Heart right ventricle (tissue), 16 donors: ENCODE measurements at regions not wholly inside any gene's neighbourhood (a gene's known extent, or its start where the extent isn't known, plus 50 kb on each side); places are given as distances from the start of the nearest gene placed in this dataset.

ENCODE experiments used
- ATAC-seq, 8 donors: fragments of 200-7000 bp; cut with Tn5 transposase; one replicate each; pipeline ENCODE4 v1.9.1; 2020; ENCODE audit warnings: mild to moderate bottlenecking in 8 of 8, moderate library complexity in 8 of 8, moderate number of reproducible peaks in 1 of 8
- DNase-seq, 2 donors: peaks; one replicate each; pipeline ENCODE4 v3.0.0-alpha.2; 2020
- H3K27ac ChIP-seq, 10 donors: fragments of 200-600 bp; sonication (generic) in 2 of 10; one replicate each; pipeline versions ENCODE4 v1.5.0 to v1.8.0; 2020 to 2022; ENCODE audit warnings: mild to moderate bottlenecking in 3 of 10
- H3K27me3 ChIP-seq, 7 donors: fragments of 200-600 bp; one replicate each; pipeline ENCODE4 v1.8.0; 2021 to 2022; ENCODE audit warnings: mild to moderate bottlenecking in 2 of 7
- H3K36me3 ChIP-seq, 9 donors: fragments of 200-600 bp; sonication (generic) in 1 of 9; one replicate each; pipeline versions ENCODE4 v1.5.0 to v1.8.0; 2020 to 2022; ENCODE audit warnings: mild to moderate bottlenecking in 2 of 9
- H3K4me1 ChIP-seq, 9 donors: fragments of 200-600 bp; sonication (generic) in 1 of 9; one replicate each; pipeline versions ENCODE4 v1.5.0 to v1.8.0; 2020 to 2022; ENCODE audit warnings: mild to moderate bottlenecking in 4 of 9
- H3K4me3 ChIP-seq, 10 donors: fragments of 200-600 bp; sonication (generic) in 2 of 10; one replicate each; pipeline versions ENCODE4 v1.5.0 to v1.8.0; 2020 to 2022; ENCODE audit warnings: mild to moderate bottlenecking in 7 of 10, moderate library complexity in 2 of 10
- H3K9me3 ChIP-seq, 11 donors: fragments of 200-600 bp in 10 of 11; sonication (generic) in 2 of 11; one replicate each; pipeline versions ENCODE4 v1.5.0 to v1.8.0; 2013 to 2022; ENCODE audit warnings: mild to moderate bottlenecking in 2 of 11, control low read depth in 1 of 11, moderate library complexity in 1 of 11
- WGBS, 2 donors: extraction: QIAGEN DNeasy Blood & Tissue Kit; methylation state at CpG; one replicate each; pipeline ENCODE4 v1.1.7; 2013; ENCODE audit warnings: inconsistent platforms in 1 of 2; 5-methylcytosine and 5-hydroxymethylcytosine counted together
- intact Hi-C, 10 donors: fragments of 100-400 bp; cut with DNase I; formaldehyde crosslinking; loops; one replicate each; pipeline versions ENCODE4 v1.11.1 to v1.14.2; 2022
- TF ChIP-seq, protein P1 (sequence below), 9 donors: fragments of 200-600 bp; sonication (generic) in 2 of 9; IDR thresholded peaks; one replicate each; pipeline versions ENCODE4 v1.5.0 to v1.8.0; 2021 to 2022; ENCODE audit warnings: antibody characterized with exemption in 9 of 9, mild to moderate bottlenecking in 5 of 9, moderate library complexity in 1 of 9
- donor health status: Arrhythmogenic right ventricular cardiomyopathy.
- donor health status: ischemic (EF 13 %, LVEDD 7.1; RV severe dilation, severe dysfunction).
- donor health status: healthy with polysubstance abuse.
- donor health status: DM: no; HTN: yes; CAD: no.
- donor health status: DM: no; HTN: no; CAD: no.
- donor health status: ischemic (EF 25% LVEDD 6.9; RV normal size, moderate dysfunction).
- donor health status: ischemic (EF 25% LVEDD 5.7; RV mildly dilated, moderate dysfunction).
- donor health status: healthy.
- donor health status: DM: yes; HTN: yes; CAD: no.
- donor health status: Ischemic cardiomyopathy.
- donor health status: ischemic (EF 35%, LVEDD 5.7; RV mildly dilated, moderate dysfunction).
- donor health status: nonischemic (EF 11% LVEDD 7.7; RV severe dilation, severe dysfunction).
- donor health status: DM: yes; HTN: yes; CAD: no.
- donor health status: PGD.
- donor health status: ischemic (EF 29% LVEDD 5.4; RV normal size, mild dysfunction).
- donor health status: nonischemic (EF 23%, LVEDD 6.1; RV moderate dilation, normal function).

DNA sequence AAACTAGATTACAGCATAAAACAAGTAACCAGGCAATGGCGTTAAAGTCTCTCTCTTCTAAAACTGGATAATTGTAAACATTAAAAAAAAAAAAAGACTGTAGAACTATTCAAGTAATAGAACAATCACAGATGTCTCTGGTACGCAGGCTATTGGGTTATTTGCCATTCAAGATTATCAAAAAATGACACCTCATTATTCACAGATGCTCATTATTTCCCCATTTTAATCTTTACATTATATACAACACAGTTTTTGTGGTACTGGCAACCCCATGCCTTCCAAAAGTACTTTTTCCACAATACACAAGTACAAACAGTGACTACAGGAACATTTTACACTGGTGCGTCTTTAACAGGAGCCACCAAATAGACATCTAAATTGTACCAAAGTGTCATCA, 109.4 kb downstream of the ZNF608 start:
- Histone ChIP-seq H3K27me3 (peaks cover 0 to 10% (median 0%) of the 10 kb centered on the region in 7 donors), H3K4me3 (no peak overlapping the region), H3K4me1 (peaks cover 0 to 22% (median 17%) of the 10 kb centered on the region in 9 donors), H3K9me3 (peaks cover 0 to 3% (median 0%) of the 10 kb centered on the region in 11 donors), H3K27ac (no peak overlapping the region), H3K36me3 (peaks cover 0 to 68% (median 3%) of the 10 kb centered on the region in 9 donors)
- TF ChIP-seq, protein P1, sequence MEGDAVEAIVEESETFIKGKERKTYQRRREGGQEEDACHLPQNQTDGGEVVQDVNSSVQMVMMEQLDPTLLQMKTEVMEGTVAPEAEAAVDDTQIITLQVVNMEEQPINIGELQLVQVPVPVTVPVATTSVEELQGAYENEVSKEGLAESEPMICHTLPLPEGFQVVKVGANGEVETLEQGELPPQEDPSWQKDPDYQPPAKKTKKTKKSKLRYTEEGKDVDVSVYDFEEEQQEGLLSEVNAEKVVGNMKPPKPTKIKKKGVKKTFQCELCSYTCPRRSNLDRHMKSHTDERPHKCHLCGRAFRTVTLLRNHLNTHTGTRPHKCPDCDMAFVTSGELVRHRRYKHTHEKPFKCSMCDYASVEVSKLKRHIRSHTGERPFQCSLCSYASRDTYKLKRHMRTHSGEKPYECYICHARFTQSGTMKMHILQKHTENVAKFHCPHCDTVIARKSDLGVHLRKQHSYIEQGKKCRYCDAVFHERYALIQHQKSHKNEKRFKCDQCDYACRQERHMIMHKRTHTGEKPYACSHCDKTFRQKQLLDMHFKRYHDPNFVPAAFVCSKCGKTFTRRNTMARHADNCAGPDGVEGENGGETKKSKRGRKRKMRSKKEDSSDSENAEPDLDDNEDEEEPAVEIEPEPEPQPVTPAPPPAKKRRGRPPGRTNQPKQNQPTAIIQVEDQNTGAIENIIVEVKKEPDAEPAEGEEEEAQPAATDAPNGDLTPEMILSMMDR (IDR thresholded peaks at IDR 0.05), result no peak
- WGBS, 2 donors, result 95 to 96% methylated on average over 3 of the region's 3 CpGs
- intact Hi-C loops, result no loop called here
- DNase-seq (no peak), ATAC-seq (no peak)

DNA sequence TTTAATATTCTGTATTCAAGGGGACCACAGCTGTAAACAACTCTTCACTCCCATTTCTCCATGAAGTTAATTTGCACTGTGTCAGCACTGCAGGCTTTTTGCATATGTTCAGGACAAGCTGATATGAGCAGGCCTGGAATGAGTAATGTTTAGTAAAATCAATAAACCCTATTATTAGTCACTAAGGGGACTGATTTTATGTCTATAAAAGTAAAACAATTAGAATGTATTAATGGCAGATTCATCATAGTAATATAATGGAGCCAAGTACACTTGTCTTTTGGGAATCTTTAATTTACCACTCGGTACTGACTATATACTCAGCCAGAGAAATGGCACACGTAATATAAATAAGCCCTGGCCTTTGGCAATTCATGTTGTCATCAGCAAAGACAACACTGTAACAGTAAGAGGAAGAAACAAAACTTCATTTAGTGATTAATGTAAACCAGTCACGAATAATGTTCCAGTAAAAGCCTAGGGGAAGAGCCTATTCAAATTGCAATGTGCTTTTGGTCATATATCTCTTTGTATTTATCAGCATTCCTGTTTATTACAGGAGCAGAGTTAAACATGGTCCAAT, 111.6 kb downstream of the ZNF608 start:
- Histone ChIP-seq H3K4me1 (peaks cover 0 to 22% (median 9%) of the 10 kb centered on the region in 9 donors), H3K4me3 (no peak overlapping the region), H3K36me3 (peaks cover 0 to 46% (median 3%) of the 10 kb centered on the region in 9 donors), H3K27ac (no peak overlapping the region), H3K27me3 (no peaks in the 10 kb centered on the region), H3K9me3 (no peaks in the 10 kb centered on the region)
- DNase-seq (no peak), ATAC-seq (no peak)
- TF ChIP-seq, protein P1 (IDR thresholded peaks at IDR 0.05), result no peak
- intact Hi-C loops, result no loop called here
- WGBS, 2 donors, result 54 to 71% methylated on average over 3 of the region's 3 CpGs

DNA sequence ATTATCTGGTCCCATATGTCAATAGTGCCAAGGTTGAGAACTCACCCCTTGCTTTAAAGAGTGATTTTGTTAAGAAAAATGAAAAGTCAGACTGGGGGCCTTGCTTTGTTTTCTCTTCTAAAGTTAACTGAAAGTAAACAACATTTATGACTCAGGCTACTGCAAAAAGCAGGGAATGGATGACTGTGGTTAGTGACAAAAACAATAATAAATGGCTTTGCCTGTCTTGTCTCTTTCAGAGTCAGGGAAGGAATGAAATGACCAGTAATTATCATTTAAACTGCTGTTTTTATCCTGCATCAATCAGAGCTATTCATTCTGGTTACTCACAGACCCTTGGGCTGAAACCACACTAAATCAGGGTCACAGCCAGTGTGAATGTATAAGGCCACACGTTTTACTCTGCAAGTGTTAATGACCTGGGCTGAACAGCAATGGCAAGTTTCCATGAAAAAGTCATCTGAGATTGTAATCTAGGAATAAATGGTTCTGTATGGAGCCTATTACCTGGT, 112.2 kb downstream of the ZNF608 start:
- WGBS, 2 donors, result 47% methylated on average over 1 of the region's 1 CpG
- H3K9me3 ChIP-seq, result no peaks in the 10 kb centered on the region
- TF ChIP-seq, protein P1 (IDR thresholded peaks at IDR 0.05), result no peak
- ATAC-seq, result no peak
- no peaks in the 10 kb centered on the region for H3K27me3 ChIP-seq
- no peak for DNase-seq
- no peak overlapping the region for H3K27ac ChIP-seq
- intact Hi-C loops, result no loop called here
- H3K36me3 ChIP-seq, result peaks cover 0 to 40% (median 2%) of the 10 kb centered on the region in 9 donors
- H3K4me3 ChIP-seq, result no peak overlapping the region
- H3K4me1 ChIP-seq, result peaks cover 0 to 24% (median 9%) of the 10 kb centered on the region in 9 donors

DNA sequence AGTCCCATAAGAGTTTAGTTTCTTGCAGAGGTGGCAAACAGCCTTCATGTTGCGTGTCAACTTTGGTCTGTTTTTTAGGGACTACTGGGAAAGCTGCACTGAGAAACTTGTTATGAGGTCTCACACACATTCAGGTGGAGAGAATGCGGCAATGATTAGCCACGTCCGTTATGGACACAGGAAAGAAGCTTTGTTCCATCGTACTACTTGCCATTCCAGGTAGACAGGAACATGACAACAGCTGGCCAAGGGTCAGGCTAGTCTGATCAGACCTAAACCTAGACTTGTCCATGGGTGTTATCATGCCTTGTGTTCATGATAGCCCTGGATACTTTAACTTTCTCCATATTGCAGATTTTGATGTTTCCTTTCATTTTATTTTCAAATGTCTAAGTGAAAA, 113.2 kb downstream of the ZNF608 start:
- no peak for ATAC-seq
- intact Hi-C loops, result no loop called here
- TF ChIP-seq, protein P1 (IDR thresholded peaks at IDR 0.05), result no peak
- Histone ChIP-seq H3K4me1 (peaks cover 0 to 30% (median 9%) of the 10 kb centered on the region in 9 donors), H3K27me3 (peaks cover 0 to 3% (median 0%) of the 10 kb centered on the region in 7 donors), H3K36me3 (peaks cover 0 to 30% (median 0%) of the 10 kb centered on the region in 9 donors), H3K9me3 (no peaks in the 10 kb centered on the region), H3K4me3 (no peak overlapping the region), H3K27ac (no peak overlapping the region)
- DNase-seq, result no peak
- 93 to 96% methylated on average over 5 of the region's 5 CpGs for WGBS, 2 donors
